ENCODE measurements at regions not wholly inside any gene's neighbourhood (a gene's known extent, or its start where the extent isn't known, plus 50 kb on each side); places are given as distances from the start of the nearest gene placed in this dataset.

DNA sequence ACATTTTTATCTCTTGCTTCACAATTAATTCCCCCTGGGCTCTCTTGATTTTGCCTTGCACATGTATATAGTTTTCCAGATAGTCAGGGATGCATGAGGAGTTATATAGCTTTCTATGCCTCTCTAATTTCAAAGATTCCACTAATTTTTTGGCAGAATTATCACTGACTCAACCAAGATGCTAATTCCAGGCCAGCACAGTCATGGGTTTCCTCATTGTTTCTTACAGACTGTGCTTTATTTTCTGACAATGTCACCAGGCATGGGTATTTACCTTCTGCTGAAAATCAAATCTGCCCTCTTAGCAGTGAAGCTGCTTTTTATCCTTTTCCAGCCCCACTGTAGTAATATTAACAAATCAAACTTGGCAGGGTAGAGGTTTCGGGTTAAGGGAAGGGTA, 1520.6 kb upstream of the CADM2 start:
- no peak overlapping the region for H3K4me3 ChIP-seq (ENCODE audit: low read depth in 1 of 2, low read length in 2 of 2)
- H3K4me1 ChIP-seq (ENCODE audit: control insufficient read depth in 2 of 2, insufficient read depth in 2 of 2, low read length in 1 of 2): no peaks in the 10 kb centered on the region
- WGBS, 2 donors: 36 to 58% methylated on average over 1 of the region's 1 CpG
- H3K36me3 ChIP-seq (ENCODE audit: control insufficient read depth in 2 of 2, insufficient read depth in 2 of 2, low read length in 1 of 2): no peaks in the 10 kb centered on the region
- no peak overlapping the region for H3K27ac ChIP-seq (ENCODE audit: low read depth in 2 of 2, low read length in 1 of 2)
- H3K27me3 ChIP-seq (ENCODE audit: control insufficient read depth in 1 of 2, insufficient read depth in 2 of 2, low read length in 2 of 2): no peaks in the 10 kb centered on the region
- H3K9me3 ChIP-seq (ENCODE audit: control insufficient read depth in 2 of 2, insufficient read depth in 1 of 2, low read depth in 1 of 2, low read length in 1 of 2): no peaks in the 10 kb centered on the region

DNA sequence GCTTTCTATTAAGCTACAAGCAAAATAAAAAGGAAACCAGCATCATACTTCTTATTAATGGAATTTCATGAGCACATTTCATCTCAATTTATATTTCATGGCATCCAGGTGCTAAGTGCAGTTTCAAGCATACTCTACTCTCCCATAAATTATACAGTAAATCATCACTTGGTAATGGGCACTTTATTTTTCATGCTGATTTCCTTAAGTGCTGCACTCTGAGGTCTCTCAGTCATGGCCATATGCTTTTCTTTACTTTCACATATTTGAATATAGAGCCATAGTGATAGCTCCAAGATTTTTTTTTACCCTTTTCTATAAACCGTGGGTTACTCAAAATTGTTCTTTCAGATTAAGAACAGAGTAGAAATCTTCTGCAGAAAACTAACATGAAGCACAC, 1505.7 kb upstream of the CADM2 start:
- H3K4me3 ChIP-seq (ENCODE audit: low read depth in 1 of 2, low read length in 2 of 2): no peak overlapping the region
- no peaks in the 10 kb centered on the region for H3K27me3 ChIP-seq (ENCODE audit: control insufficient read depth in 1 of 2, insufficient read depth in 2 of 2, low read length in 2 of 2)
- no peaks in the 10 kb centered on the region for H3K4me1 ChIP-seq (ENCODE audit: control insufficient read depth in 2 of 2, insufficient read depth in 2 of 2, low read length in 1 of 2)
- no peak overlapping the region for H3K27ac ChIP-seq (ENCODE audit: low read depth in 2 of 2, low read length in 1 of 2)
- 40 to 59% methylated on average over 1 of the region's 1 CpG for WGBS, 2 donors
- H3K36me3 ChIP-seq (ENCODE audit: control insufficient read depth in 2 of 2, insufficient read depth in 2 of 2, low read length in 1 of 2): no peaks in the 10 kb centered on the region
- no peaks in the 10 kb centered on the region for H3K9me3 ChIP-seq (ENCODE audit: control insufficient read depth in 2 of 2, insufficient read depth in 1 of 2, low read depth in 1 of 2, low read length in 1 of 2)

DNA sequence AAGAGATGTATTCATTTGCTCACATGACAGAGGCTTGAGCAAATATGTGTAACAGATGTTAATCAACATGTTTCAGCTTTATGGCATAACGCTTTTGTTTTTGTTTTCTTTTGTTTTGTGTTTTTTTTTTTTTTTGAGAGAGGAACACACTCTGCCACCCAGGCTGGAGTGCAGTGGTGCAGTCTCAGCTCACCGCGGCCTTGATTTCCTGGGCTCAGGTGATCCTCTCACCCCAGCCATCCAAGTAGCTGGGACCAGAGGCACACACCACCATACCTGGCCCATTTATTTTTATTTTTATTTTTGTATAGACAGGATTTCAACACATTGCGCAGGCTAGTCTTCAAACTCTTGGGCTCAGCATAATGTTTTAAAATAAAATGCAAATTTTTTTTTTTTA, 1504.4 kb upstream of the CADM2 start:
- Histone ChIP-seq H3K27me3 (ENCODE audit: control insufficient read depth in 1 of 2, insufficient read depth in 2 of 2, low read length in 2 of 2) (no peaks in the 10 kb centered on the region), H3K4me1 (ENCODE audit: control insufficient read depth in 2 of 2, insufficient read depth in 2 of 2, low read length in 1 of 2) (no peaks in the 10 kb centered on the region), H3K9me3 (ENCODE audit: control insufficient read depth in 2 of 2, insufficient read depth in 1 of 2, low read depth in 1 of 2, low read length in 1 of 2) (no peaks in the 10 kb centered on the region), H3K27ac (ENCODE audit: low read depth in 2 of 2, low read length in 1 of 2) (no peak overlapping the region), H3K4me3 (ENCODE audit: low read depth in 1 of 2, low read length in 2 of 2) (no peak overlapping the region), H3K36me3 (ENCODE audit: control insufficient read depth in 2 of 2, insufficient read depth in 2 of 2, low read length in 1 of 2) (no peaks in the 10 kb centered on the region)
- 82 to 84% methylated on average over 4 of the region's 4 CpGs for WGBS, 2 donors

DNA sequence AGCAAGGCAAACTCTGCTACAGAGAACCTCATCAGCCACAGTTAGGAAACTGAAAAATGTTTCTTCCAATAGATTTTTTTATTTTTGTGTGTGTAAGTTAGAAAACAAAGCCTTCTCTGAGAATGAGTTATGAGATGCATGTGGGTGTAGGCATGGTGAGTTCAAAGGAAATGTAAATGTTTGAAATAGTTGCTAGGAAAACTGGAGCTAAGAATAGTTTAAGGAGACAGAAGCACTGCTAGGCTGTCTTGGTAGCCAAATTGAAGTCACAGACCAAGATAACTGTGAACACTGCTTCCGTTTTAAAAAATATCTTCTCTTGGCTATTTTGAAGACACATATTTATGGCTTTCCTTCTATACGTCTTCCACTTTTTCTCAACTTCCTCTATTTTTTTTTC, 1501.2 kb upstream of the CADM2 start:
- Histone ChIP-seq H3K4me3 (ENCODE audit: low read depth in 1 of 2, low read length in 2 of 2) (no peak overlapping the region), H3K4me1 (ENCODE audit: control insufficient read depth in 2 of 2, insufficient read depth in 2 of 2, low read length in 1 of 2) (no peaks in the 10 kb centered on the region), H3K9me3 (ENCODE audit: control insufficient read depth in 2 of 2, insufficient read depth in 1 of 2, low read depth in 1 of 2, low read length in 1 of 2) (no peaks in the 10 kb centered on the region), H3K27ac (ENCODE audit: low read depth in 2 of 2, low read length in 1 of 2) (no peak overlapping the region), H3K36me3 (ENCODE audit: control insufficient read depth in 2 of 2, insufficient read depth in 2 of 2, low read length in 1 of 2) (no peaks in the 10 kb centered on the region), H3K27me3 (ENCODE audit: control insufficient read depth in 1 of 2, insufficient read depth in 2 of 2, low read length in 2 of 2) (no peaks in the 10 kb centered on the region)
- 42 to 43% methylated on average over 2 of the region's 2 CpGs for WGBS, 2 donors

DNA sequence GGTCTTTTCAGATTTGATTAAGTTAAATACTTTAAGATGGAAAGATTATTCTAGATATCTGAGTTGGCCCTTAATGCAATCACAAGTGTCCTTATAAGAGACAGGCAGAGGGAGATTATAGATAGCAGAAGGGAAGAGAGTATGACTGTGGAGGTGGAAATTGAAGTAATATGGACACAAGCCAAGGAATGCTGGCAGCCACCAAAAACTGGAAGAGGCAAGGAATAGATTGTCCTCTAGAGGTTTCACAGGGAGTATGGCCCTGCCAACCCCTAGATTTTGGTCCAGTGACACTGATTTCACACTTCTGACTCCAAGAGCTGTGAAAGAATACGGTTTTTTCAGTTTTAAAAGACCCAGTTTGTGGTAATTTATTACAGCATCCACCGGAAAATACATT, 1498.7 kb upstream of the CADM2 start:
- Histone ChIP-seq H3K9me3 (ENCODE audit: control insufficient read depth in 2 of 2, insufficient read depth in 1 of 2, low read depth in 1 of 2, low read length in 1 of 2) (no peaks in the 10 kb centered on the region), H3K4me1 (ENCODE audit: control insufficient read depth in 2 of 2, insufficient read depth in 2 of 2, low read length in 1 of 2) (no peaks in the 10 kb centered on the region), H3K36me3 (ENCODE audit: control insufficient read depth in 2 of 2, insufficient read depth in 2 of 2, low read length in 1 of 2) (no peaks in the 10 kb centered on the region), H3K27ac (ENCODE audit: low read depth in 2 of 2, low read length in 1 of 2) (no peak overlapping the region), H3K27me3 (ENCODE audit: control insufficient read depth in 1 of 2, insufficient read depth in 2 of 2, low read length in 2 of 2) (no peaks in the 10 kb centered on the region), H3K4me3 (ENCODE audit: low read depth in 1 of 2, low read length in 2 of 2) (no peak overlapping the region)
- WGBS, 2 donors: 74 to 78% methylated on average over 2 of the region's 2 CpGs

DNA sequence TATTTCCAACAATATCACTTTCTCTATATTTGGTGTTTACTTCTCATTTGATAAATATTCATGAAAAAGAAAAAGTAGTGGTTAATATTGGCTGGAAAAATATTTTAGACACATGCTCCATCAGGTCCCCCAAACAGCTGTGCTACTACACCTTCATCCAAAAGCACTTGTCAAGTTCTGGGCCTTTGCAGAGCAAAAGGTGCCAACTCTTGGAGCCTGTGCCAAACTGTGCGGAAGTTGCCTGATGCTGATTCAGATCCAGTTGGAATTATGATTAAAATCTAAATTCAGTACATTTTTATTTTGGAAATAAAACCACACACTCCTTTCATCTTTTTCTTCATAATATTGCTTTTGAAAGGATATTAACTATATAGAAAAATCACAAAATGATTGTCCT, 1497.4 kb upstream of the CADM2 start:
- Histone ChIP-seq H3K36me3 (ENCODE audit: control insufficient read depth in 2 of 2, insufficient read depth in 2 of 2, low read length in 1 of 2) (no peaks in the 10 kb centered on the region), H3K27me3 (ENCODE audit: control insufficient read depth in 1 of 2, insufficient read depth in 2 of 2, low read length in 2 of 2) (no peaks in the 10 kb centered on the region), H3K4me1 (ENCODE audit: control insufficient read depth in 2 of 2, insufficient read depth in 2 of 2, low read length in 1 of 2) (no peaks in the 10 kb centered on the region), H3K27ac (ENCODE audit: low read depth in 2 of 2, low read length in 1 of 2) (no peak overlapping the region), H3K9me3 (ENCODE audit: control insufficient read depth in 2 of 2, insufficient read depth in 1 of 2, low read depth in 1 of 2, low read length in 1 of 2) (no peaks in the 10 kb centered on the region), H3K4me3 (ENCODE audit: low read depth in 1 of 2, low read length in 2 of 2) (no peak overlapping the region)
- WGBS, 2 donors: 58 to 75% methylated on average over 1 of the region's 1 CpG

GRCh38 chr3:83477563-83477962, 1481.2 kb upstream of the CADM2 start:
- no peak overlapping the region for H3K27ac ChIP-seq (ENCODE audit: low read depth in 2 of 2, low read length in 1 of 2)
- no peaks in the 10 kb centered on the region for H3K27me3 ChIP-seq (ENCODE audit: control insufficient read depth in 1 of 2, insufficient read depth in 2 of 2, low read length in 2 of 2)
- no peaks in the 10 kb centered on the region for H3K4me1 ChIP-seq (ENCODE audit: control insufficient read depth in 2 of 2, insufficient read depth in 2 of 2, low read length in 1 of 2)
- 90 to 91% methylated on average over 13 of the region's 13 CpGs for WGBS, 2 donors
- H3K36me3 ChIP-seq (ENCODE audit: control insufficient read depth in 2 of 2, insufficient read depth in 2 of 2, low read length in 1 of 2): no peaks in the 10 kb centered on the region
- H3K4me3 ChIP-seq (ENCODE audit: low read depth in 1 of 2, low read length in 2 of 2): no peak overlapping the region
- no peaks in the 10 kb centered on the region for H3K9me3 ChIP-seq (ENCODE audit: control insufficient read depth in 2 of 2, insufficient read depth in 1 of 2, low read depth in 1 of 2, low read length in 1 of 2)

DNA sequence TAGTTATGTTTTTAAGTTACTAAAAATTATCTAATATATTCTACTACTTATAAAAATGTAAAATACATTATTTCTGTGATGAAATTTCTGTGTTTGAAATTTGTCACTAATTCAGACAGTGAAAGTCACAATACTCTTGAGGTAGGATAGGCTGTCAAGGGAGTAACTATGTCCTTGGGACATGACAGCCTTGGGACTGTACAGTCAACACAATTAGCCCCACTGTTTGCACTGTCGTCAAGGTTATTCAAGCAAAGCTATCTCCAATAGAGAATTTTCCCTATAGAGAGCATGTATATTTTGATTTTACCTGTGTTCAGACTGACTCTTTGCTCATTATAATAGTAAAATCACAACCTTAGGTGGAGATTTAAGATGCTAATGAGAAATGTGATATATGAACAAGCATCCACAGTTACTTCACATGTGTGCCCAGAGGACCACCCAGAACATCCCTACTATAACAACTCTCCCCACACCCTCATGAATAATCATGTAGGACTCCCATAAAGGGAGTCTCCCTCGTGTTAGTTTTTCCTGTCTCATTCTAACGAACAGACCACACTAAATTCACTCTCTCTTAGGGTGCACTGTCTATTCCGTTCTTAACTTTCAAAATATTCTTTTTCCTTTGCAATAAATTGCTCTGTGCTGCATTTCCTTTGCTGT, 1476.3 kb upstream of the CADM2 start:
- Histone ChIP-seq H3K4me1 (ENCODE audit: control insufficient read depth in 2 of 2, insufficient read depth in 2 of 2, low read length in 1 of 2) (no peaks in the 10 kb centered on the region), H3K36me3 (ENCODE audit: control insufficient read depth in 2 of 2, insufficient read depth in 2 of 2, low read length in 1 of 2) (no peaks in the 10 kb centered on the region), H3K9me3 (ENCODE audit: control insufficient read depth in 2 of 2, insufficient read depth in 1 of 2, low read depth in 1 of 2, low read length in 1 of 2) (no peaks in the 10 kb centered on the region), H3K4me3 (ENCODE audit: low read depth in 1 of 2, low read length in 2 of 2) (no peak overlapping the region), H3K27me3 (ENCODE audit: control insufficient read depth in 1 of 2, insufficient read depth in 2 of 2, low read length in 2 of 2) (no peaks in the 10 kb centered on the region), H3K27ac (ENCODE audit: low read depth in 2 of 2, low read length in 1 of 2) (no peak overlapping the region)
- WGBS, 2 donors: 56 to 69% methylated on average over 4 of the region's 4 CpGs

DNA sequence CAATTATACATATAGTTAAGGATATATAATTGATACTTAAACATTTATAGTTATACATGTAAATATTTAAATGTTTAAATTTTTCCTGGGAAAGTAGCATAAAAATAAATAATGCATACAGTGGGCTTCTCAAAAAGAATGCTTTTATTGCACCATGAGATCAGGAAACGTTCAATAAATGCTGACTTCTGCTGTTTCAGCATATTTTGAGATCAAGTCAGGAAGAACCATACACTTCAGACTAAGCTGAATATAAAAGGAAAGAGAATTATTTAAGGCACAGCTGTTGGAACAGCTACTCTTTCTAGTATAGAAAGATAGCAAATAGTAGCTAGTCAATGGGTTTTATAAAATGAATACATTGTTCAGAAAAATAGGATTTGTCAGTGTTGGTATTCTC, 1462.3 kb upstream of the CADM2 start:
- WGBS, 2 donors: 21 to 27% methylated on average over 1 of the region's 1 CpG
- Histone ChIP-seq H3K36me3 (ENCODE audit: control insufficient read depth in 2 of 2, insufficient read depth in 2 of 2, low read length in 1 of 2) (no peaks in the 10 kb centered on the region), H3K4me3 (ENCODE audit: low read depth in 1 of 2, low read length in 2 of 2) (no peak overlapping the region), H3K4me1 (ENCODE audit: control insufficient read depth in 2 of 2, insufficient read depth in 2 of 2, low read length in 1 of 2) (no peaks in the 10 kb centered on the region), H3K27ac (ENCODE audit: low read depth in 2 of 2, low read length in 1 of 2) (no peak overlapping the region), H3K9me3 (ENCODE audit: control insufficient read depth in 2 of 2, insufficient read depth in 1 of 2, low read depth in 1 of 2, low read length in 1 of 2) (no peaks in the 10 kb centered on the region), H3K27me3 (ENCODE audit: control insufficient read depth in 1 of 2, insufficient read depth in 2 of 2, low read length in 2 of 2) (no peaks in the 10 kb centered on the region)

GRCh38 chr3:83498361-83499016, 1460.3 kb upstream of the CADM2 start:
- H3K9me3 ChIP-seq (ENCODE audit: control insufficient read depth in 2 of 2, insufficient read depth in 1 of 2, low read depth in 1 of 2, low read length in 1 of 2): peaks cover 4 to 6% of the 10 kb centered on the region in 2 donors
- no peaks in the 10 kb centered on the region for H3K4me1 ChIP-seq (ENCODE audit: control insufficient read depth in 2 of 2, insufficient read depth in 2 of 2, low read length in 1 of 2)
- no peaks in the 10 kb centered on the region for H3K36me3 ChIP-seq (ENCODE audit: control insufficient read depth in 2 of 2, insufficient read depth in 2 of 2, low read length in 1 of 2)
- no peaks in the 10 kb centered on the region for H3K27me3 ChIP-seq (ENCODE audit: control insufficient read depth in 1 of 2, insufficient read depth in 2 of 2, low read length in 2 of 2)
- no peak overlapping the region for H3K4me3 ChIP-seq (ENCODE audit: low read depth in 1 of 2, low read length in 2 of 2)
- 67 to 73% methylated on average over 1 of the region's 1 CpG for WGBS, 2 donors
- no peak overlapping the region for H3K27ac ChIP-seq (ENCODE audit: low read depth in 2 of 2, low read length in 1 of 2)

Data from esophagus (tissue), 2 donors.